PFSK-1 (cell line): ENCODE measurements at regions not wholly inside any gene's neighbourhood (a gene's known extent, or its start where the extent isn't known, plus 50 kb on each side); places are given as distances from the start of the nearest gene placed in this dataset.

Experiments used
- FOXP2 ChIP-seq: optimal IDR thresholded peaks from 2 replicates; pipeline ENCODE3; 2011; ENCODE audit warnings: borderline replicate concordance, control low read depth, inconsistent platforms; ENCODE audit not compliant: insufficient read depth; ENCODE audit errors: extremely low read length, extremely low read depth
- POLR2AphosphoS5 ChIP-seq: IDR thresholded peaks from 2 replicates; pipeline ENCODE4 v1.6.1; 2012; ENCODE audit warnings: low read depth, mild to moderate bottlenecking, control low read depth, low read length, moderate library complexity
- TAF1 ChIP-seq: IDR thresholded peaks from 2 replicates; pipeline ENCODE4 v1.6.1; 2012; ENCODE audit warnings: low read length, control low read depth, borderline replicate concordance; ENCODE audit not compliant: insufficient read depth

- TF ChIP-seq POLR2AphosphoS5 (no peak), TAF1 (no peak), FOXP2 (no peak)
Observed at GRCh38 chr22:34501366-34501965, 564.5 kb upstream of the ISX start.
